Embryonic facial prominence (tissue), 1 donor: ENCODE measurements at regions not wholly inside any gene's neighbourhood (a gene's known extent, or its start where the extent isn't known, plus 50 kb on each side); places are given as distances from the start of the nearest gene placed in this dataset.
"Not testable (repeated sequence)": the region's sequence is repeated elsewhere in the genome, so short reads cannot be mapped to it uniquely, and the experiment has no call there.

Source experiments
- DNase-seq: peaks from one replicate; pipeline ENCODE4 v3.0.0-alpha.2; 2016; ENCODE audit errors: extremely low spot score

DNA sequence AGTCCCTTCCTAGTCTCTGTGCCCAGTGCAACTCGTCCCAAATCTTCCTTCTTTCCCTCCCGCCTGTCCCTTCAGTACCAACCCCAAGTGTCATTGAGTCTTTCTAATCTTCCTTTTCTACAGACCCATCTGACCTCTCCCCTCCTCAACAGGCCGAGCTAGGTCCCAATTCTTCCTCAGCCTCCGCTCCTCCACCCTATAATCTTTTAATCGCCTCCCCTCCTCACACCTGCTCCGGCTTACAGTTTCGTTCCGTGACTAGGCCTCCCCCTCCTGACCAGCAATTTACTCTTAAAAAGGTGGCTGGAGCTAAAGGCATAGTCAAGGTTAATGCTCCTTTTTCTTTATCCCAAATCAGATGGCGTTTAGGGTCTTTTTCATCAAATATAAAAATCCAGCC, 123.1 kb upstream of the MAP2 start:
- not testable (repeated sequence) for DNase-seq

- DNase-seq, result no peak
Observed at GRCh38 chr2:209305026-209305425, 118.8 kb upstream of the MAP2 start.

- DNase-seq, result no peak
Observed at GRCh38 chr2:209305746-209306196, 118.1 kb upstream of the MAP2 start.

DNA sequence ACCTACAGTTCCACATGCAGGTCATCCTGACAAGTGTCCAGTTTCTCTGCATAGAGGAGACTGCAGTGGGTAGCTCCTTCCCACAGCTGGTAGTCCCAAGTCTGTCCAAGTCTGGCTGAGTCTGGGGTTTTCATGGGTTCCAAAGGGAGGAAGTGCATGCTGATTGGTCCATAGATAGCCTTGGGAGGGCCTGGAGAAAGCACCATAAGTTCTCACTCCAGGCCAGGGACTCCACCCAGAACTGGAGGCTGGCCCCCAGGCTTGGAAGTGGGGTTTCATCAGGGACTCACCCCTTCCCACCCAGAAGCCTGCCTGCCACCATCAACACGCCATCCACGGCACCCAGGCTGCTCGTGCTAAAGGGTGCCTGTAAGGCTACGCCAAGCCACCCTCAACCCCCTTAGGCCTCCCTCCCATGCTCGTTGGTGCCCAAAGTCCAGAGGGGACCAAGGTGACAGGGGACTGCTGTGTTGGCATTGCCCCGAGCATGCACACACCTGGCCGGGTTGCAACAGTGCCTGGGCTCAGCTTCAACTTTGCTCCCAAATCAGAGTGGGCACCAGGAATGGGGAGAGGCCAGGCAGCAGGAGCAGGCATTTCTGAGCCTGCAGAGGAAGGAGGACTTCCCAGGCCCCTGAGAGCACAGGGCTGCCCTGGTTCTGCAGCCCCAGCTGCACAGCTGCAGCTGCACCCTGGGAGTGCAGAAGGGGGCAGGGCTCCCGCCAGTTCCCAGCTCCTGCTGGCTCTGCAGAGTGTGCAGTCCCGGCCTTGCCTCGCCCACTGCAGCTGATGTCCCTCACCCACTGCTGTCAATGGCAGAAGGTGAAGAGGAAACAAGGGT, 116.5 kb upstream of the MAP2 start:
- DNase-seq, result no peak

- DNase-seq, result no peak
Observed at GRCh38 chr2:209308415-209308814, 115.4 kb upstream of the MAP2 start.

- no peak for DNase-seq
Observed at GRCh38 chr2:209311948-209312347, 111.9 kb upstream of the MAP2 start.

- DNase-seq, result not testable (repeated sequence)
Observed at GRCh38 chr2:209312450-209312849, 111.4 kb upstream of the MAP2 start.

DNA sequence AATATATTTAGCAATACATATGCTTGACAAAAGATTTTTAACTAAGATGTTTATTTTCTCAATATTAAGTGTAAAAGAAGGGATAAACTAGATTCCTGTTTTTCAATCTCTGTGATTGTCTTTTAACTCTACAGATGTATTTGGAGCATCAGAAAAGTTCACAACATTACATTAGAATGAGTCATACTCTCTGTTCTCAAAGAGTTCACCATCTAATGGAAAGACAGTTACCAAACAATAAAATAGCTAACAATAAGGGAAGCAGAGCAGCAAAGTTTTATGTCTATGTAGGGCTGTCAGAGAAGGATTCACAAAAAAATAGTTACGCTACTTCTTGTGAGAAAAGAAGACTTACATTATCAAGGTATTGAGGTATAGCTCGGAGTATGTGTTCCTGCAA, 109.2 kb upstream of the MAP2 start:
- no peak for DNase-seq

DNA sequence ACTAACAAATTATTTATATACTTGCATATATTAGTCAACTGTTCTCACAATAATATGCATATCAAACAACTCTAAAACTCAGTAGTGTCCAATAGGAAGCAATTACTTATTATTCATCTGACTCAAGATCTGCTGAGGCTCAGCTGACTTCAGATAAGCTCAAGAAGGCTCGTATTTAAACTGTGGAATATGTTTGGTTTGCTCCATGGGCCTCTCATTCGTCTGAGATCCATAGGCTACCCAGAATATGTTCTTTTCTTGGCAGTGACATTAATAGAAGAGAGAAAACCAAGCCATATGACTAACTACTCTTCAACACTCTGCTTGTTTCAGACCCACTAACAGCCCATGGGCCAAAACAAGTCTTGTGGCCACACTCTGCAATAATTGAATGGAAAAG, 107.7 kb upstream of the MAP2 start:
- no peak for DNase-seq

DNA sequence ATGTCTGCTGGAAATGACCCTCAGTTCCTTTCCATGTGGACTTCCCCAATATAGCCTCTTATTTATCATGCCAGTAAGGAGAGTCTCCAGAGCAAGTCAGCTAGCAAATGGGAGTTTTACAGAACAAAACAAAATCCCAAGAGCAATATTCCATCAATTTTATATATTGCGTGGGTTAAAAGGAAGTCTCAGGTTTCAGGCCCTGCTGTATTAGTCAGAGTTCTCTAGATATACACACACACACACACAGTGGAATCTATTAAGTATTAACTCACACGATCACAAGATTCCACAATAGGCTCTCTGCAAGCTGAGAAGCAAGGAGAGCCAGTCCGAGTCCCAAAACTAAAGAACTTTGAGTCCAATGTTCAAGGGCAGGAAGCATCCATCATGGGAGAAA, 102.8 kb upstream of the MAP2 start:
- DNase-seq, result no peak

DNA sequence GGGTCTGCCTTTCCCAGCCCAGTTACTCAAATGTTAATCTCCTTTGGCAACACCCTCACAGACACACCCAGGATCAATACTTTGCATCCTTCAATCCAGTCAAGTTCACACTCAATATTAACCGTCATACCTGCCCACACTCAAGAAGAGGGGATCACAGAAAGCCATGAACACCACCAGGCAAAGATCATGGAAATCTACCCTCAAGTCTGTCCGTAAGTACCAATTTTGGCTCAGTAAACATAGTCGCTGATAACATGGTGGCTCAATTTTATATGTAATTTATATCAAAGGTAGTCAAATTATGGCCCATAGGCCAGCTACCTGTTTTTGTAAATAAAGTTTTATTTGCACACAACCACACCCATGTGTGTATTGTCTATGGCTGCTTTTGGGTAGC, 102.3 kb upstream of the MAP2 start:
- DNase-seq, result no peak

GRCh38 chr2:209322041-209322440, 101.8 kb upstream of the MAP2 start:
- no peak for DNase-seq

DNA sequence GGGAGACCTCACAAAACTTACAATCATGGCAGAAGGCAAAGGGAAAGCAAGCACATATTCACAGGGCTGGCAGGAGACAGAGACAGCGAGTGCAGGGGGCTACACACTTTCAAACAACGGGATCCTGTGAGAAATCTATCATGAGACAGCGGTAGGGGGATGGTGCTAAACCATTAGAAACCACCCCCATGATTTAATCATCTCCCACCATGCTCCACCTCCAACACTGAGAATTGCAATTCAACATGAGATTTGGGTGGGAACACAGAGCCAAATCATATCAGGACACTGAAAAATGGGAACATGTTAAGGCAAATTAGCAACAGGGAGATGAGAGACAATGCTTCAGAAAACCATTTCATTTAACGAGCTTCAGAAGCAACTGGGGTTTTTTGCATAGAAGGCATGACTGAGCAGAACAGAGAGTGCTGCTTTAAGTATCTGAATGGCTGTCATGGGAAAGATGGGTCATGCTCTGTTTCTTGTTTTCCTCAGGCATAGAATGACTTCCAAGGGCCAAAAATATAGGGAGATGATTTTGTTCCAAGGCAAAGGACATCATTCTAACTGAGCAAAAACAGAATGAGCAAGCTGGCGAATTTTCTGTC, 100.8 kb upstream of the MAP2 start:
- DNase-seq, result no peak

GRCh38 chr2:209323738-209324137, 100.1 kb upstream of the MAP2 start:
- DNase-seq, result no peak

GRCh38 chr2:209324281-209324680, 99.6 kb upstream of the MAP2 start:
- DNase-seq, result no peak

DNA sequence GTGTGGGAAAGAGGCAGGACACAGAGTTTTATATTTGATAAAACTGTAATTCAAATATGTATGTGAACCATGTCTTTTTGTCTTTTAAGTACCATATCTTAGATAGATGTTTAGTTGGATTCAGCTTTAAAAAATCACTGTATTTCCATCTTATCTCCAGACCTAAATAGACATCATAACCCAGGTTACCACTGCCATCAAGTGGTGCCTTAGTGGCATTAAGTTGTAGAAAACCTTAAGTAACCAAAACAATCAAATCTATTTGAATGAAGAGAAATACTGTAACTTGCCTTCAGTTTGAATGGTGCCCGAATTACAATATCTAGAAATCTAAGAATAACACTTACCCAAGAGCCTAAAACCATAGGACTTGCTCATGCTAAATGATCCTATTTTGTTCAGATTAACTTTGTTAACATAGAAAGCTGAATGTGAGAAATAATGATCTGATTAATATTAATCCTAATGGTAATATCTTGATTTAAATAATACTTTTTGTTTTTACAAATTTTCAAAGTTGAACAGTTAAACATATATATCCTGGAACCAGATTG, 92.5 kb upstream of the MAP2 start:
- no peak for DNase-seq

GRCh38 chr2:209334188-209335017, 89.4 kb upstream of the MAP2 start:
- peak; percentile 41 for DNase-seq

- DNase-seq, result no peak
Observed at GRCh38 chr2:209340522-209340921, 83.3 kb upstream of the MAP2 start.

- no peak for DNase-seq
Observed at GRCh38 chr2:209344349-209344748, 79.5 kb upstream of the MAP2 start.

DNA sequence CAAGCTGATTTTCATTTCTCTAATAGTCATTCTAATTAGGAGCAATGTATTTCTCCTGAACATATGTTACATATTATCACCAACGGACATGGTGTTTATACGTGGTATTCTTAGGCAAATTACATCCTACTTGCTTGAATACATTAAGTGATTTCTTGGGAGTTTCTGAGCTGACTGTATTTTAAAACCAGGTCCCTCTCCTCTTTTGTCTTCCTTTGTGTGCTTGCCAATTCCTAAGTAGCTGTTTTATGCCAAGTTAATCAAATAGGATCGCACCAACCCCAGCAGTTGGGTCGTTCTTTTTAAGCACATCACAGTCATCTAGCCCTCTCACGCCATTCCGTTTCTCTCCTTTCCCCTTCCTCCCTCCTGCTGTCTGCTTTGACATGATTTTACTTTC, 75.4 kb upstream of the MAP2 start:
- DNase-seq, result no peak

DNA sequence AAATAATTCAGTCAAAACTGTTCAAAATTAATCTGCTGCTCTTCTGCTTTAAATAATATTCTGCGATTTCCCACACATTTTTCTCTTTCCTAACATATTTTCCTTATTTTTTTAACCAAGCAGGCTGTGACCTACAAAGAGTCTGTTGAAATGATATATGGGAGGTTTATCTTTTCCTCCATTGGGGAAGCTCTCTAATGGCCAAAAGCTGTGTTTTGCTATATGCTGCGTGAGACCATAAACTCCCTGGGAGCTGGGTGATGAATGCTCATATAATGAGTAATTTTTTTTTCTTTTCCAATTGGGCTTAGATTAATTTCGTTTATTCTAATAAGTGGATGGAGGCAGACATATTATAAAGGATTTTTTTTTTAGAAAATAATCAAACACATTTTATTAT, 72.2 kb upstream of the MAP2 start:
- no peak for DNase-seq

- DNase-seq, result no peak
Observed at GRCh38 chr2:209358992-209359391, 64.9 kb upstream of the MAP2 start.
